Coronary artery (tissue), 2 donors: ENCODE measurements at regions not wholly inside any gene's neighbourhood (a gene's known extent, or its start where the extent isn't known, plus 50 kb on each side); places are given as distances from the start of the nearest gene placed in this dataset.

ENCODE experiments used
- DNase-seq: peaks from one replicate; pipeline ENCODE4 v3.0.0-alpha.2; 2017; ENCODE audit warnings: low spot score
- H3K27ac ChIP-seq, 2 donors: fragments of 200-600 bp; sonication (generic); one replicate each; pipeline ENCODE4 v1.5.1; 2016 to 2019
- H3K4me3 ChIP-seq: fragments of 200-600 bp; sonication (generic); 2 replicates; pipeline ENCODE4 v1.5.1; 2016; ENCODE audit warnings: mild to moderate bottlenecking, moderate library complexity
- TF ChIP-seq, protein P1 (sequence below): fragments of 200-600 bp; sonication (generic); IDR thresholded peaks from one replicate; pipeline ENCODE4 v1.5.1; 2019; ENCODE audit warnings: antibody characterized with exemption

DNA sequence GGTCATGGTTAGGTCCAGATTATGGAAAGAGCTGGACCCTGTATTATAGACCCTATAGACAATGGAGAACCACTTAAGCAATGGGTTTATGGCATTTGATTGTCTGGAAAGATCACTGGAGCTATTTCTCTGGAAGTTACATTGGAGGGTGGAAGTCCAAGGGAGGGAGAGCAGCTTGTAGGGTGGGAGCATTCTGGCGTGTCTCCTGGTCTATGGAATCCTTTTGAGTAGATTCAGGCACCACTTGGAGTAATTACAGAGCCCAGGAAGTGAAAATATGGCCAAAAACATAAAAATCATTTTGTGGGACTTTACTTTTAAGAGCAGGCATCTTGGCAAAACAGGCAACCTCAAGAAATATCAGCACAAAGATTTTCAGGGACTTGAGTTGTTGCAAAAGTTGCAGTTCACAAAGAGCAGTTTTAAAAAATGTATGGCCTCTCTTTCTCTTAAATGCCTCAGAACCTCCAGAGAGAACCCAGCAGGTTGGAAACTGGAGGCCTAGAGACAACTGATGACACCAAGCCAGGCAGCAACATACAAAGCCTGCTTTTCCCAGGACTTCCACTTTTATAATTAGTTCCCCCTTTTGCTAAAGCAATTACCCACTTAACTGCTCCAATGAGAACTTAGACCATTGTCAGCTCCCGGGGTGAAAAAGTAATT lies 331.0 kb downstream of the MYCN start:
- H3K4me3 ChIP-seq, result no peak overlapping the region
- TF ChIP-seq, protein P1, sequence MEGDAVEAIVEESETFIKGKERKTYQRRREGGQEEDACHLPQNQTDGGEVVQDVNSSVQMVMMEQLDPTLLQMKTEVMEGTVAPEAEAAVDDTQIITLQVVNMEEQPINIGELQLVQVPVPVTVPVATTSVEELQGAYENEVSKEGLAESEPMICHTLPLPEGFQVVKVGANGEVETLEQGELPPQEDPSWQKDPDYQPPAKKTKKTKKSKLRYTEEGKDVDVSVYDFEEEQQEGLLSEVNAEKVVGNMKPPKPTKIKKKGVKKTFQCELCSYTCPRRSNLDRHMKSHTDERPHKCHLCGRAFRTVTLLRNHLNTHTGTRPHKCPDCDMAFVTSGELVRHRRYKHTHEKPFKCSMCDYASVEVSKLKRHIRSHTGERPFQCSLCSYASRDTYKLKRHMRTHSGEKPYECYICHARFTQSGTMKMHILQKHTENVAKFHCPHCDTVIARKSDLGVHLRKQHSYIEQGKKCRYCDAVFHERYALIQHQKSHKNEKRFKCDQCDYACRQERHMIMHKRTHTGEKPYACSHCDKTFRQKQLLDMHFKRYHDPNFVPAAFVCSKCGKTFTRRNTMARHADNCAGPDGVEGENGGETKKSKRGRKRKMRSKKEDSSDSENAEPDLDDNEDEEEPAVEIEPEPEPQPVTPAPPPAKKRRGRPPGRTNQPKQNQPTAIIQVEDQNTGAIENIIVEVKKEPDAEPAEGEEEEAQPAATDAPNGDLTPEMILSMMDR, result no peak
- no peak for DNase-seq
- no peak overlapping the region for H3K27ac ChIP-seq

- TF ChIP-seq, protein P1, result no peak
- H3K27ac ChIP-seq, result no peak overlapping the region
- DNase-seq, result no peak
- no peak overlapping the region for H3K4me3 ChIP-seq
Observed at GRCh38 chr2:16270441-16270840, 330.1 kb downstream of the MYCN start.

- TF ChIP-seq, protein P1, result no peak
- no peak for DNase-seq
- H3K4me3 ChIP-seq, result no peak overlapping the region
- no peak overlapping the region for H3K27ac ChIP-seq
Observed at GRCh38 chr2:16268301-16269000, 328.1 kb downstream of the MYCN start.

GRCh38 chr2:16266571-16266970 lies 326.2 kb downstream of the MYCN start:
- no peak overlapping the region for H3K27ac ChIP-seq
- no peak overlapping the region for H3K4me3 ChIP-seq
- no peak for DNase-seq
- TF ChIP-seq, protein P1, result no peak

GRCh38 chr2:16264931-16265540 lies 324.7 kb downstream of the MYCN start:
- H3K4me3 ChIP-seq, result no peak overlapping the region
- DNase-seq, result peak; percentile 12
- H3K27ac ChIP-seq, result no peak overlapping the region
- TF ChIP-seq, protein P1, result no peak

DNA sequence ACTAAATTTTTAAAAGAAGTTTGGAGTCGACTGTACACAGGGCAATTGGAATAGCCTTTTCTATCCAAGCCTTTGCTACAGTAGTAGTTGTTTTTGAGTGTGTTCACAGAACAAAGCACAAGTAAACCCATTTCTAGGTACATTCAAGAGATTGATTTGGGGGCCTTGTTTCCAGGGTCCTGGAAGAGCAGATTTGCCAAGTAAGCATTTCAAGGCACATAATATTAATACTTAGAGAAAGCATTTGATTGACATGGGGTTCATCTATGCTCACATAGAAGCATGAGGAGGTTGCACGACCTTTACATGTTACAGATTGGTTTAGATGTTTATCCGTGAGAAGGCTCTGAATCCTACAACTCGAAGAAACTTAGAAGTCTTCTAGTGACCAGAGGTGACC lies 324.1 kb downstream of the MYCN start:
- no peak overlapping the region for H3K27ac ChIP-seq
- H3K4me3 ChIP-seq, result no peak overlapping the region
- no peak for DNase-seq
- TF ChIP-seq, protein P1, result no peak
